Stomach (tissue), 4 donors: ENCODE measurements at regions not wholly inside any gene's neighbourhood (a gene's known extent, or its start where the extent isn't known, plus 50 kb on each side); places are given as distances from the start of the nearest gene placed in this dataset.

Source experiments
- CTCF ChIP-seq, 7 experiments: fragments of 450-650 bp in 4 of 7; fragments of 200-600 bp in 3 of 7; sonication (generic) in 3 of 7; IDR thresholded peaks; one replicate each; pipeline ENCODE4 v1.5.1; 2016 to 2019; ENCODE audit warnings: antibody characterized with exemption in 7 of 7, control low read depth in 2 of 7, mild to moderate bottlenecking in 1 of 7
- EP300 ChIP-seq: sonication (generic); formaldehyde crosslinking; IDR thresholded peaks from one replicate; pipeline ENCODE4 v1.6.1; 2017; ENCODE audit warnings: antibody characterized with exemption
- POLR2A ChIP-seq, 4 donors: fragments of 450-650 bp; IDR thresholded peaks; one replicate each; pipeline ENCODE4 v1.6.1; 2016; ENCODE audit warnings: antibody characterized with exemption in 4 of 4, control low read depth in 2 of 4, mild to moderate bottlenecking in 1 of 4, moderate library complexity in 1 of 4
- POLR2AphosphoS5 ChIP-seq, 3 donors: sonication (generic); formaldehyde crosslinking; IDR thresholded peaks; one replicate each; pipeline ENCODE4 v1.6.1; 2016; ENCODE audit warnings: antibody characterized with exemption in 3 of 3

DNA sequence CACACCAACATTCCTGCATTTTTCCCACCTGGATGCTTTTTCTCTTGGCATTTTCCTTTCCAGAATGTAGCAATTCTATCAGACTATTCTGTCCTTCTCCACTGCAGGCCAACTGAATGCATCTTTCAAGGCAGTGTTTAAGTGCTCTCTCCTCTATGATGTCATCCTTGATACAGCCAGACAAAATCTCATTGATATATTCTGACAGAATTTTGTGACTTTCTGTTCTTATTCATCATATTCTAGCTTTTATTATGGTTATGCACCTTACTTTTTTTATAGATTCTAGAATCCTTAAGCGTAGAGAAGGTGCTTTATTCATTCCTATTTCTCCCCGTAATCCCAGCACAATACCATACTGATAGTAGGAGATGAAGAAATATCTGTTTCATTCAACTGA is 355.5 kb upstream of the CCNH start:
- TF ChIP-seq CTCF (IDR thresholded peaks at IDR 0.05): no peak
- no peak for TF ChIP-seq POLR2AphosphoS5 (IDR thresholded peaks at IDR 0.05)
- TF ChIP-seq POLR2A (IDR thresholded peaks at IDR 0.05): no peak
- no peak for TF ChIP-seq EP300
